Ishikawa (cell line): ENCODE measurements at regions not wholly inside any gene's neighbourhood (a gene's known extent, or its start where the extent isn't known, plus 50 kb on each side); places are given as distances from the start of the nearest gene placed in this dataset.

ENCODE experiments used
- CREB1 ChIP-seq: IDR thresholded peaks from 2 replicates; pipeline ENCODE4 v1.6.1; 2012; ENCODE audit warnings: low read depth
- EP300 ChIP-seq: IDR thresholded peaks from 2 replicates; pipeline ENCODE4 v1.6.1; 2012; ENCODE audit warnings: borderline replicate concordance
- RAD21 ChIP-seq: IDR thresholded peaks from 2 replicates; pipeline ENCODE4 v1.6.1; 2012; ENCODE audit warnings: low read depth
- TF ChIP-seq, protein P1 (sequence below): IDR thresholded peaks from 2 replicates; pipeline ENCODE4 v1.6.1; 2012

DNA sequence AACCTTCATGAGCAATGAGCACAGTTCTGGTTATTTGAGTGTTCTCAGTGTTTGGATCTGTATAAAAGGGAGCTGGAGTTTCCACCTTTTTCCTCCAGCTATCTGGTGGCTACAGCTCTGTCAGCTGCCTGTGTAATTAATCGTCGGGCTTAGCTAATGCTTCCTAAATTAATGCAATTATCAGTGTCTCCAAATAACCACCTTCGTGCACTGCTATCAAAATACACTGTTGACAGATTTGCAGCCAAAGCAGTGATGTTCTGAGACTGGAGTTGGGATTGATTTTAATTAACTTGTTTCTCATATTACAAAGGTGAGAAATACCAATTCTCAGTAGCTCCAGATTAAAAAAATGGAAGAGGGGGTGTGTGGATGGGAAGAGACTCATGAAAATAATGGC, 325.8 kb downstream of the CBLN1 start:
- TF ChIP-seq RAD21 (no peak), CREB1 (no peak), EP300 (no peak)
- TF ChIP-seq, protein P1, sequence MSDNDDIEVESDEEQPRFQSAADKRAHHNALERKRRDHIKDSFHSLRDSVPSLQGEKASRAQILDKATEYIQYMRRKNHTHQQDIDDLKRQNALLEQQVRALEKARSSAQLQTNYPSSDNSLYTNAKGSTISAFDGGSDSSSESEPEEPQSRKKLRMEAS, result no peak
